Endothelial cell (in vitro differentiated cells): ENCODE measurements at regions not wholly inside any gene's neighbourhood (a gene's known extent, or its start where the extent isn't known, plus 50 kb on each side); places are given as distances from the start of the nearest gene placed in this dataset.

Source experiments
- DNase-seq: peaks from one replicate; pipeline ENCODE4 v3.0.0; 2021; ENCODE audit warnings: low spot score
- H3K27ac Mint-ChIP-seq: one replicate; pipeline ENCODE4 v1.8.0; 2021; ENCODE audit warnings: mixed read lengths, inconsistent platforms; ENCODE audit not compliant: unreplicated experiment
- H3K27me3 Mint-ChIP-seq: one replicate; pipeline ENCODE4 v1.8.0; 2021; ENCODE audit warnings: mild to moderate bottlenecking, moderate library complexity, mixed read lengths, inconsistent platforms; ENCODE audit not compliant: unreplicated experiment
- H3K36me3 Mint-ChIP-seq: one replicate; pipeline ENCODE4 v1.8.0; 2021; ENCODE audit warnings: mild to moderate bottlenecking, low read depth, mixed read lengths, inconsistent platforms; ENCODE audit not compliant: unreplicated experiment
- H3K4me1 Mint-ChIP-seq: one replicate; pipeline ENCODE4 v1.8.0; 2021; ENCODE audit warnings: mild to moderate bottlenecking, mixed read lengths, inconsistent platforms; ENCODE audit not compliant: unreplicated experiment
- H3K4me3 Mint-ChIP-seq: one replicate; pipeline ENCODE4 v1.8.0; 2021; ENCODE audit warnings: mild to moderate bottlenecking, mixed read lengths, inconsistent platforms; ENCODE audit not compliant: unreplicated experiment
- H3K9me3 Mint-ChIP-seq: one replicate; pipeline ENCODE4 v1.8.0; 2021; ENCODE audit warnings: mixed read lengths, inconsistent platforms; ENCODE audit not compliant: unreplicated experiment
- TF ChIP-seq, protein P1 (sequence below): fragments of 200-600 bp; sonication (generic); IDR thresholded peaks from one replicate; pipeline ENCODE4 v1.5.0; 2021; ENCODE audit warnings: antibody characterized with exemption; ENCODE audit not compliant: unreplicated experiment

DNA sequence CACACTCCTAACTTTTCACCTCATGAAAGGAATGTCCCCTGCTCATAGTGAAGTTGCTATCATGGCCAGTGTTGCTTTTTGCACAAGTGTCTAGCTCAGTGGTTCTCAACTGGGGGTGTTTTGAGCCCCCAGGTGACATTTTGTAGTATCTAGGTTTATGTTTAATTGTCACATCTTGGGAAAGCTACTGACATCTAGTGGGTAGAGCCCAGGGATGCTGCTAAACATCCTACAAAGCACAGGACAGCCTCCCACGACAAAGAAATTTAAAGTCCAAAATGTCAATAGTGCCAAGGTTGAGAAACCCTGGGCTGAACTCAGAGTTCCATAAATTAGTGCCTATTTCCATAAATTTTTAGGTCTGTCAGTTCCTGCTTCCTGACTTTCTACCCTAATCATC is 70.7 kb upstream of the HCCS start:
- Mint-ChIP-seq H3K36me3 (no peaks in the 10 kb centered on the region), H3K27ac (no peak overlapping the region), H3K4me3 (no peak overlapping the region), H3K27me3 (peaks cover 2% of the 10 kb centered on the region), H3K4me1 (no peaks in the 10 kb centered on the region), H3K9me3 (no peaks in the 10 kb centered on the region)
- TF ChIP-seq, protein P1, sequence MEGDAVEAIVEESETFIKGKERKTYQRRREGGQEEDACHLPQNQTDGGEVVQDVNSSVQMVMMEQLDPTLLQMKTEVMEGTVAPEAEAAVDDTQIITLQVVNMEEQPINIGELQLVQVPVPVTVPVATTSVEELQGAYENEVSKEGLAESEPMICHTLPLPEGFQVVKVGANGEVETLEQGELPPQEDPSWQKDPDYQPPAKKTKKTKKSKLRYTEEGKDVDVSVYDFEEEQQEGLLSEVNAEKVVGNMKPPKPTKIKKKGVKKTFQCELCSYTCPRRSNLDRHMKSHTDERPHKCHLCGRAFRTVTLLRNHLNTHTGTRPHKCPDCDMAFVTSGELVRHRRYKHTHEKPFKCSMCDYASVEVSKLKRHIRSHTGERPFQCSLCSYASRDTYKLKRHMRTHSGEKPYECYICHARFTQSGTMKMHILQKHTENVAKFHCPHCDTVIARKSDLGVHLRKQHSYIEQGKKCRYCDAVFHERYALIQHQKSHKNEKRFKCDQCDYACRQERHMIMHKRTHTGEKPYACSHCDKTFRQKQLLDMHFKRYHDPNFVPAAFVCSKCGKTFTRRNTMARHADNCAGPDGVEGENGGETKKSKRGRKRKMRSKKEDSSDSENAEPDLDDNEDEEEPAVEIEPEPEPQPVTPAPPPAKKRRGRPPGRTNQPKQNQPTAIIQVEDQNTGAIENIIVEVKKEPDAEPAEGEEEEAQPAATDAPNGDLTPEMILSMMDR = no peak
- no peak for DNase-seq

GRCh38 chrX:11040996-11041395 is 70.1 kb upstream of the HCCS start:
- no peaks in the 10 kb centered on the region for H3K9me3 Mint-ChIP-seq
- H3K27ac Mint-ChIP-seq = no peak overlapping the region
- peaks cover 2% of the 10 kb centered on the region for H3K27me3 Mint-ChIP-seq

GRCh38 chrX:11050013-11050412 is 61.1 kb upstream of the HCCS start:
- Mint-ChIP-seq H3K36me3 (no peaks in the 10 kb centered on the region), H3K4me1 (no peaks in the 10 kb centered on the region), H3K4me3 (no peak overlapping the region), H3K27ac (no peak overlapping the region), H3K27me3 (peaks cover 2% of the 10 kb centered on the region), H3K9me3 (no peaks in the 10 kb centered on the region)
- TF ChIP-seq, protein P1 = no peak
- no peak for DNase-seq

More at GRCh38 chrX:11040996-11041395, 70.1 kb upstream of the HCCS start:
- H3K4me3 Mint-ChIP-seq = no peak overlapping the region
- H3K4me1 Mint-ChIP-seq = no peaks in the 10 kb centered on the region
- TF ChIP-seq, protein P1 = no peak
- DNase-seq = no peak
- H3K36me3 Mint-ChIP-seq = no peaks in the 10 kb centered on the region

DNA sequence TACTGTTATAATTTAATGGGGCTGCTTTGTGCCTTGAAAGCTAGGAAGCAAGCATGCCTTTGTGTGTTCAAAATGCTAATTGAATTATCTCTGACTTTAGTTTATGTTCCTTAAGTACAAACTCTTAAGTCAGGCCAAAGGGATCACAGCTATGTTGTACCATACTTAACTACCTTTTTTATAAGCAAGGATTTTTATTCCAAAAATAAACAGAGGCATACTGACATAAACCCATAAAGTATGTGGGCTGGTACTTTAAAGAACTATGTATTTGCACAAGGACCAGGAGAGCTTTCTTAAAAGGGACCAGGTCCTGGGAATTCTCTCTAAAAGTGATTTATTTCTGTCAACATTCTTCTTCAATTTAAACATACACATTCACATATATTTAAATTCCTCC is 57.8 kb upstream of the HCCS start:
- H3K27ac Mint-ChIP-seq = no peak overlapping the region
- DNase-seq = no peak
- H3K9me3 Mint-ChIP-seq = no peaks in the 10 kb centered on the region
- H3K4me1 Mint-ChIP-seq = no peaks in the 10 kb centered on the region
- TF ChIP-seq, protein P1 = no peak
- H3K36me3 Mint-ChIP-seq = no peaks in the 10 kb centered on the region
- no peak overlapping the region for H3K4me3 Mint-ChIP-seq
- peaks cover 5% of the 10 kb centered on the region for H3K27me3 Mint-ChIP-seq

DNA sequence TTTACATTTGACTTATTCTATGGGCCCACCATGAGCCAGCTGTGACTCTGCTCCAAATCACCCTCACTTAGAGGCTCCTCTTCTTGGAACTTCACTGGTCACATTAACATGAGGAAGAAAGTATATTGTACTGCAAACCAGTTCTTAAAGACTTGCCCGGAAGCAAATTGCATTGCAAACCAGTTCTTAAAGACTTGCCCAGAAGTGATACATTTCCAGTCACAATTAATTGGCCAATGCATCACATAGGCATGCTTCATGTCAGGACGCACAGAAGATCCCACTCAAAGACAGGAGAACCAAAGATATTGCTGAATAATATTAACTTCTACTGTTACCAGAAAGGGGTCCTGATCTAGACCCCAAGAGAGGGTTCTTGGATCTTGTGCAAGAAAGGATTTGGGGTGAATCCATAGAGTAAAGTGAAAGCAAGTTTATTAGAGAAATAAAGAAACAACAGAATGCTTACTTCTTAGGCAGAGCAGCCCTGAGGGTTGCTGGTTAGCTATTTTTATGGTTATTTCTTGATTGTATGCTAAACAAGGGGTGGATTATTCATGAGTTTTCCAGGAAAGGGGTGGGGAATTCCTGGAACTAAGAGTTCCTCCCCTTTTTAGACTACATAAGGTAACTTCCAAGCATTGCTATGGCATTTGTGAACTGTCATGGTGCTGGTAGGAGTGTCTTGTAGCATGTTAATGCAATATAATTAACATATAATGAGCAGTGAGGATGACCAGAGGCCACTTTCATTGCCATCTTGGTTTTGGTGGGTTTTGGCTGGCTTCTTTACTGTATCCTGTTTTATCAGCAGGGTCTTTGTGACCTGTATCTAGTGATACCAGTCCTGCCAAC is 54.6 kb upstream of the HCCS start:
- Mint-ChIP-seq H3K9me3 (no peaks in the 10 kb centered on the region), H3K27ac (no peak overlapping the region), H3K27me3 (peaks cover 5% of the 10 kb centered on the region), H3K4me1 (no peaks in the 10 kb centered on the region), H3K36me3 (no peaks in the 10 kb centered on the region), H3K4me3 (no peak overlapping the region)
- TF ChIP-seq, protein P1 = no peak
- no peak for DNase-seq
